ENCODE measurements at regions not wholly inside any gene's neighbourhood (a gene's known extent, or its start where the extent isn't known, plus 50 kb on each side); places are given as distances from the start of the nearest gene placed in this dataset.

- no peak for TF ChIP-seq CTCF (tag by site-specific recombination; IDR thresholded peaks at IDR 0.05)
- no peak for TF ChIP-seq ZBTB20 (tag by site-specific recombination; IDR thresholded peaks at IDR 0.05)
- no peak for TF ChIP-seq ZNF580 (tag by site-specific recombination; IDR thresholded peaks at IDR 0.05)
- TF ChIP-seq ZNF791 (tag by site-specific recombination; IDR thresholded peaks at IDR 0.05), result no peak
- TF ChIP-seq ZNF2 (tag by site-specific recombination; IDR thresholded peaks at IDR 0.05), result no peak
- TF ChIP-seq BCL11A (tag by site-specific recombination; IDR thresholded peaks at IDR 0.05; ENCODE audit: low read depth), result no peak
- TF ChIP-seq ZNF292 (tag by site-specific recombination; IDR thresholded peaks at IDR 0.05; ENCODE audit: borderline replicate concordance, low read depth), result no peak
- no peak for TF ChIP-seq ZBTB48 (tag by site-specific recombination; IDR thresholded peaks at IDR 0.05)
- no peak for TF ChIP-seq ZNF248 (tag by site-specific recombination; IDR thresholded peaks at IDR 0.05)
- TF ChIP-seq REST (tag by site-specific recombination; IDR thresholded peaks at IDR 0.05), result no peak
- no peak for TF ChIP-seq ZNF677 (tag by site-specific recombination; IDR thresholded peaks at IDR 0.05)
- TF ChIP-seq ZNF785 (tag by site-specific recombination; IDR thresholded peaks at IDR 0.05), result no peak
Observed at GRCh38 chr4:166594326-166594946, 639.9 kb downstream of the SPOCK3 start.
